Upper lobe of left lung (tissue), 4 donors: ENCODE measurements at regions not wholly inside any gene's neighbourhood (a gene's known extent, or its start where the extent isn't known, plus 50 kb on each side); places are given as distances from the start of the nearest gene placed in this dataset.

Experiments used
- CTCF ChIP-seq, 6 experiments: fragments of 450-650 bp in 4 of 6; fragments of 200-600 bp in 2 of 6; sonication (generic) in 2 of 6; IDR thresholded peaks; one replicate each; pipeline ENCODE4 v1.5.1; 2016 to 2019; ENCODE audit warnings: antibody characterized with exemption in 6 of 6
- EP300 ChIP-seq, 4 donors: sonication (generic); formaldehyde crosslinking; IDR thresholded peaks; one replicate each; pipeline ENCODE4 v1.5.1; 2017; ENCODE audit warnings: antibody characterized with exemption in 4 of 4, control low read depth in 2 of 4
- POLR2A ChIP-seq, 4 donors: fragments of 450-650 bp; IDR thresholded peaks; one replicate each; pipeline ENCODE4 v1.5.1; 2016 to 2017; ENCODE audit warnings: antibody characterized with exemption in 4 of 4, mild to moderate bottlenecking in 2 of 4

DNA sequence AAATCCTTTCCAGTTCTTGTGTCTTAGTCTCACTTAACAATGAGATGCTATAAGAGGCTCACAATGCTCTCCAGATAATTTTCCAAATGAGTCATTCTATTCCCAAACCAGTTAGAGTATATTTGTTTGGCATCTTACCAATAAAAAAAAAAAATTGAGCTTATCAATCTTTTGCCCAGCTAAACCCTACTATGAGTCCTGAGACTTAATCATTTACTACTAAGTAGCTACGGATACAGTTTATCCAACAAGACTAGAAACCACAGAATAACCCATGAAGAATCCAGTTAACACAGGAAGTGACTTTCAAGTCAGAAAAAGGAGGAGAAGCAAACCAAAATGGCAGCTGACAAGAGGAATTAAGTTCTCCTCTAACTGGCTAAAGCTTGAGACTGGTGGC is 330.3 kb upstream of the XYLT1 start:
- TF ChIP-seq CTCF (IDR thresholded peaks at IDR 0.05) (no peak), POLR2A (IDR thresholded peaks at IDR 0.05) (no peak), EP300 (IDR thresholded peaks at IDR 0.05) (no peak)
